ENCODE measurements at regions not wholly inside any gene's neighbourhood (a gene's known extent, or its start where the extent isn't known, plus 50 kb on each side); places are given as distances from the start of the nearest gene placed in this dataset.

GRCh38 chr17:57186226-57187019, 69.9 kb upstream of the MSI2 start:
- H2AFZ ChIP-seq (ENCODE audit: low read length) = no peak overlapping the region
- no peaks in the 10 kb centered on the region for H3K79me2 ChIP-seq (ENCODE audit: low read length)
- TF ChIP-seq CTCF (IDR thresholded peaks at IDR 0.05; ENCODE audit: low read length) (no peak), EZH2 (optimal IDR thresholded peaks at IDR 0.05; ENCODE audit: low read depth, low read length) (no peak), EZH2phosphoT487 (IDR thresholded peaks at IDR 0.05; ENCODE audit: low read length) (no peak)
- no peaks in the 10 kb centered on the region for H3K9me2 ChIP-seq (replicated peaks; ENCODE audit: insufficient read depth, low read length)
- no peak for DNase-seq
- no peak overlapping the region for H3K4me2 ChIP-seq (ENCODE audit: low read depth, low read length)
- no peaks in the 10 kb centered on the region for H3F3A ChIP-seq (ENCODE audit: insufficient read depth, low read length)
- H4K20me1 ChIP-seq (ENCODE audit: insufficient read depth, low read length) = no peaks in the 10 kb centered on the region
- no peak overlapping the region for H3K27ac ChIP-seq (ENCODE audit: low read length)
- H3K4me3 ChIP-seq (ENCODE audit: low read length) = no peak overlapping the region
- no peaks in the 10 kb centered on the region for H3K27me3 ChIP-seq (replicated peaks; ENCODE audit: insufficient read depth, low read length)
- peaks cover 9% of the 10 kb centered on the region for H3K4me1 ChIP-seq (ENCODE audit: low read length)
- H3K9me3 ChIP-seq (replicated peaks; ENCODE audit: insufficient read depth, low read length) = no peaks in the 10 kb centered on the region
- H3K9ac ChIP-seq (ENCODE audit: low read length) = no peak overlapping the region
- H3K36me3 ChIP-seq (replicated peaks; ENCODE audit: insufficient read depth, low read length) = no peaks in the 10 kb centered on the region

GRCh38 chr17:57187391-57187790, 68.9 kb upstream of the MSI2 start:
- no peaks in the 10 kb centered on the region for H3K9me2 ChIP-seq (replicated peaks; ENCODE audit: insufficient read depth, low read length)
- H3K79me2 ChIP-seq (ENCODE audit: low read length) = no peaks in the 10 kb centered on the region
- no peak overlapping the region for H3K27ac ChIP-seq (ENCODE audit: low read length)
- no peak overlapping the region for H3K4me3 ChIP-seq (ENCODE audit: low read length)
- no peaks in the 10 kb centered on the region for H3F3A ChIP-seq (ENCODE audit: insufficient read depth, low read length)
- H3K4me1 ChIP-seq (ENCODE audit: low read length) = peaks cover 9% of the 10 kb centered on the region
- H3K27me3 ChIP-seq (replicated peaks; ENCODE audit: insufficient read depth, low read length) = no peaks in the 10 kb centered on the region
- no peak overlapping the region for H3K9ac ChIP-seq (ENCODE audit: low read length)
- no peaks in the 10 kb centered on the region for H3K9me3 ChIP-seq (replicated peaks; ENCODE audit: insufficient read depth, low read length)
- no peak overlapping the region for H3K4me2 ChIP-seq (ENCODE audit: low read depth, low read length)
- no peak overlapping the region for H2AFZ ChIP-seq (ENCODE audit: low read length)
- DNase-seq = no peak
- H3K36me3 ChIP-seq (replicated peaks; ENCODE audit: insufficient read depth, low read length) = no peaks in the 10 kb centered on the region
- TF ChIP-seq EZH2phosphoT487 (IDR thresholded peaks at IDR 0.05; ENCODE audit: low read length) = no peak
- TF ChIP-seq CTCF (IDR thresholded peaks at IDR 0.05; ENCODE audit: low read length) = no peak
- TF ChIP-seq EZH2 (optimal IDR thresholded peaks at IDR 0.05; ENCODE audit: low read depth, low read length) = no peak
- no peaks in the 10 kb centered on the region for H4K20me1 ChIP-seq (ENCODE audit: insufficient read depth, low read length)

GRCh38 chr17:57195785-57196460, 60.4 kb upstream of the MSI2 start:
- H3K27ac ChIP-seq (ENCODE audit: low read length) = no peak overlapping the region
- no peak for DNase-seq
- no peaks in the 10 kb centered on the region for H3K9me2 ChIP-seq (replicated peaks; ENCODE audit: insufficient read depth, low read length)
- H3K9me3 ChIP-seq (replicated peaks; ENCODE audit: insufficient read depth, low read length) = no peaks in the 10 kb centered on the region
- no peak overlapping the region for H3K9ac ChIP-seq (ENCODE audit: low read length)
- no peaks in the 10 kb centered on the region for H3K36me3 ChIP-seq (replicated peaks; ENCODE audit: insufficient read depth, low read length)
- no peaks in the 10 kb centered on the region for H3K79me2 ChIP-seq (ENCODE audit: low read length)
- no peaks in the 10 kb centered on the region for H3K27me3 ChIP-seq (replicated peaks; ENCODE audit: insufficient read depth, low read length)
- H3K4me1 ChIP-seq (ENCODE audit: low read length) = no peaks in the 10 kb centered on the region
- H4K20me1 ChIP-seq (ENCODE audit: insufficient read depth, low read length) = no peaks in the 10 kb centered on the region
- TF ChIP-seq EZH2 (optimal IDR thresholded peaks at IDR 0.05; ENCODE audit: low read depth, low read length) (no peak), EZH2phosphoT487 (IDR thresholded peaks at IDR 0.05; ENCODE audit: low read length) (no peak), CTCF (IDR thresholded peaks at IDR 0.05; ENCODE audit: low read length) (no peak)
- H3K4me2 ChIP-seq (ENCODE audit: low read depth, low read length) = no peak overlapping the region
- no peak overlapping the region for H2AFZ ChIP-seq (ENCODE audit: low read length)
- H3K4me3 ChIP-seq (ENCODE audit: low read length) = no peak overlapping the region
- H3F3A ChIP-seq (ENCODE audit: insufficient read depth, low read length) = no peaks in the 10 kb centered on the region

All from MM.1S (cell line).